B cell (primary cell): ENCODE measurements at regions not wholly inside any gene's neighbourhood (a gene's known extent, or its start where the extent isn't known, plus 50 kb on each side); places are given as distances from the start of the nearest gene placed in this dataset.

Source experiments
- ATAC-seq: fragments of 200-7000 bp; cut with Tn5 transposase; one replicate; pipeline ENCODE4 v1.10.0; 2021; ENCODE audit warnings: low read depth, mild to moderate bottlenecking, moderate number of reproducible peaks, moderate library complexity
- CTCF ChIA-PET: fragments of 350-600 bp; sonication (Branson Sonifier 250); formaldehyde crosslinking; loops from one replicate; lab custom pipeline; 2021; ENCODE audit warnings: antibody characterized with exemption, inconsistent platforms; lab: Charles Lee
- POLR2A ChIA-PET: fragments of 350-600 bp; sonication (Branson Sonifier 250); formaldehyde crosslinking; loops from one replicate; lab custom pipeline; 2021; ENCODE audit warnings: antibody characterized with exemption; lab: Charles Lee
- DNase-seq: peaks from one replicate; pipeline ENCODE4 v3.0.0; 2013
- H2AFZ ChIP-seq: 2 replicates; pipeline ENCODE4 v1.6.1; 2012; ENCODE audit warnings: mild to moderate bottlenecking, low read depth, low read length; ENCODE audit not compliant: insufficient read depth, poor library complexity, severe bottlenecking
- H3K27ac ChIP-seq, 2 donors: 1 replicate in 1 of 2; 2 replicates in 1 of 2; pipeline ENCODE4 v1.5.1; 2012 to 2013; ENCODE audit warnings: low read length in 2 of 2, mild to moderate bottlenecking in 2 of 2, moderate library complexity in 1 of 2
- H3K27me3 ChIP-seq, 4 experiments: fragments of 200-600 bp in 1 of 4; sonication (generic) in 1 of 4; replicated peaks in 1 of 4; 1 replicate in 2 of 4; 2 replicates in 2 of 4; pipeline versions ENCODE4 v1.6.1 to v1.7.0; 2013 to 2016; ENCODE audit warnings: low read length in 3 of 4, mild to moderate bottlenecking in 2 of 4, mixed read lengths in 1 of 4, moderate library complexity in 1 of 4; ENCODE audit not compliant: insufficient read depth in 4 of 4, control insufficient read depth in 3 of 4; ENCODE audit errors: control extremely low read depth in 1 of 4
- H3K36me3 ChIP-seq, 2 experiments: replicated peaks in 1 of 2; 1 replicate in 1 of 2; 2 replicates in 1 of 2; pipeline versions ENCODE4 v1.6.1 to v1.7.1; 2013; ENCODE audit warnings: low read length in 1 of 2; ENCODE audit not compliant: insufficient read depth in 2 of 2, control insufficient read depth in 1 of 2; ENCODE audit errors: control extremely low read depth in 1 of 2, extremely low read depth in 1 of 2
- H3K4me1 ChIP-seq, 2 donors: fragments of 200-600 bp in 1 of 2; sonication (generic) in 1 of 2; 1 replicate in 1 of 2; 2 replicates in 1 of 2; pipeline versions ENCODE4 v1.5.1 to v1.6.1; 2013 to 2017; ENCODE audit warnings: low read length in 2 of 2; ENCODE audit not compliant: control insufficient read depth in 2 of 2, insufficient read depth in 2 of 2
- H3K4me2 ChIP-seq: replicated peaks from 2 replicates; pipeline ENCODE3; 2012; ENCODE audit warnings: mild to moderate bottlenecking, low read depth, low read length; ENCODE audit not compliant: poor library complexity, severe bottlenecking
- H3K4me3 ChIP-seq, 5 experiments: fragments of 200-600 bp in 1 of 5; sonication (generic) in 1 of 5; 1 replicate in 3 of 5; 2 replicates in 2 of 5; pipeline versions ENCODE4 v1.5.1 to v1.7.0; 2011 to 2016; ENCODE audit warnings: low read length in 4 of 5, mild to moderate bottlenecking in 4 of 5, low read depth in 2 of 5, control low read depth in 1 of 5, moderate library complexity in 1 of 5; ENCODE audit not compliant: insufficient read depth in 1 of 5; ENCODE audit errors: control extremely low read depth in 1 of 5, extremely low read depth in 1 of 5
- H3K79me2 ChIP-seq: fragments of 200-600 bp; sonication (generic); one replicate; pipeline ENCODE4 v1.6.0; 2016; ENCODE audit warnings: low read length; ENCODE audit not compliant: control insufficient read depth, insufficient read depth
- H3K9ac ChIP-seq: fragments of 200-600 bp; sonication (generic); 2 replicates; pipeline ENCODE4 v1.6.1; 2017; ENCODE audit warnings: mild to moderate bottlenecking, low read length, moderate library complexity
- H3K9me3 ChIP-seq, 3 donors: one replicate each; pipeline versions ENCODE4 v1.6.1 to v1.7.1; 2013; ENCODE audit warnings: low read length in 2 of 3; ENCODE audit not compliant: control insufficient read depth in 2 of 3, insufficient read depth in 1 of 3; ENCODE audit errors: control extremely low read depth in 1 of 3
- H4K20me1 ChIP-seq: 2 replicates; pipeline ENCODE4 v1.6.0; 2012; ENCODE audit warnings: mild to moderate bottlenecking, low read length; ENCODE audit not compliant: insufficient read depth, control insufficient read depth, poor library complexity, severe bottlenecking
- H3K27ac Mint-ChIP-seq: one replicate; pipeline ENCODE4 v1.8.0; 2021; ENCODE audit warnings: mixed read lengths
- H3K27me3 Mint-ChIP-seq: one replicate; pipeline ENCODE4 v1.8.0; 2021; ENCODE audit warnings: mixed read lengths
- H3K4me1 Mint-ChIP-seq: one replicate; pipeline ENCODE4 v1.8.0; 2021; ENCODE audit warnings: mixed read lengths
- H3K4me3 Mint-ChIP-seq: one replicate; pipeline ENCODE4 v1.8.0; 2021; ENCODE audit warnings: mixed read lengths
- H3K9me3 Mint-ChIP-seq: one replicate; pipeline ENCODE4 v1.8.0; 2022; ENCODE audit warnings: mixed read lengths; ENCODE audit not compliant: insufficient read depth
- EZH2 ChIP-seq: IDR thresholded peaks from 2 replicates; pipeline ENCODE4 v1.6.1; 2012; ENCODE audit warnings: borderline replicate concordance, low read depth, mild to moderate bottlenecking, moderate library complexity, low read length; ENCODE audit not compliant: insufficient read depth, poor library complexity, severe bottlenecking
- WGBS: methylation state at CpG from one replicate; pipeline ENCODE4 v1.1.5; 2013; ENCODE audit warnings: missing lambda C conversion rate; ENCODE audit not compliant: insufficient coverage; 5-methylcytosine and 5-hydroxymethylcytosine counted together
- intact Hi-C: fragments of 100-400 bp; cut with micrococcal nuclease; formaldehyde crosslinking; loops from one replicate; pipeline ENCODE4 v1.10.0; 2022
- TF ChIP-seq, protein P1 (sequence below): fragments of 200-600 bp; IDR thresholded peaks from one replicate; pipeline ENCODE4 v1.8.0; 2022; ENCODE audit warnings: antibody characterized with exemption, mild to moderate bottlenecking

DNA sequence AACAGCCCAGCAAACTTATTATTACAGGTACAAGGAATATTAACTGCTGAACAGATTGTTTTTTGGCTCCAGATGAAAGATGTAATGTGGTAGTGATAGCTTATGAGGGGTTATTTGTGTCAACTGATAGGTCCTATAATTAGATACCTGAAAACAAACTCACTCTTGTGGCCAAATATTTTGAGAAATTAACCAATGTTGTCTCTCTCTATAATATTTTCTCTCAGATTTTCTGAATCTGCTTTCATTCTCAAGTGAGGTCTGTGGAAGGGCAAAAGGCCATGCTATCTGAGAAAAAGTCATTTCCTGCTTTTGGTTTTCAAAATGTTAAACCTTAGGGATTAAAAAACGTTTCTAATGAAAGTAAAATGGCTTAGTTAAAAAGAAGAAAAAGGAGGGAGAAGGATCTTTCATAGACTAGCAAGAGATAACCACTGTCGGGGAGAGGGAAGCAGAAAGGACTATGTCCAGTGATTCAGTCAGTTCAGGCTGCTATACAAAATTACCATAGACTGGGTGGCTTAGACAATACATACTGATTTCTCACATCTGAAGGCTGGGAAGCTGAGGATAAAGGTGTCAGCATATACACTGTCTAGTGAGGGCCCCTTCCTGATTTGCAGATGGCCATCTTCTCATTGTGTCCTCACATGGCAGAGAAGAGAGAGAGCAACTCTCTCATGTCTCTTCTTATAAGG, 277.5 kb upstream of the P2RY1 start:
- Histone ChIP-seq H2AFZ (no peak overlapping the region), H3K4me1 (no peaks in the 10 kb centered on the region), H3K9me3 (peaks cover 0 to 4% (median 0%) of the 10 kb centered on the region in 3 donors), H3K79me2 (no peaks in the 10 kb centered on the region), H3K27me3 (no peaks in the 10 kb centered on the region), H3K36me3 (no peaks in the 10 kb centered on the region), H3K9ac (no peak overlapping the region), H3K27ac (no peak overlapping the region), H3K4me3 (no peak overlapping the region), H4K20me1 (no peaks in the 10 kb centered on the region), H3K4me2 (no peak overlapping the region)
- ATAC-seq (no peak), DNase-seq (no peak)
- whole genome bisulfite sequencing, result no CpG with 5 or more reads among the region's 2 CpGs
- Mint-ChIP-seq H3K4me3 (no peak overlapping the region), H3K9me3 (no peaks in the 10 kb centered on the region), H3K27ac (no peak overlapping the region), H3K27me3 (no peaks in the 10 kb centered on the region), H3K4me1 (no peaks in the 10 kb centered on the region)
- intact Hi-C loops, result no loop called here
- TF ChIP-seq EZH2, result no peak
- TF ChIP-seq, protein P1, sequence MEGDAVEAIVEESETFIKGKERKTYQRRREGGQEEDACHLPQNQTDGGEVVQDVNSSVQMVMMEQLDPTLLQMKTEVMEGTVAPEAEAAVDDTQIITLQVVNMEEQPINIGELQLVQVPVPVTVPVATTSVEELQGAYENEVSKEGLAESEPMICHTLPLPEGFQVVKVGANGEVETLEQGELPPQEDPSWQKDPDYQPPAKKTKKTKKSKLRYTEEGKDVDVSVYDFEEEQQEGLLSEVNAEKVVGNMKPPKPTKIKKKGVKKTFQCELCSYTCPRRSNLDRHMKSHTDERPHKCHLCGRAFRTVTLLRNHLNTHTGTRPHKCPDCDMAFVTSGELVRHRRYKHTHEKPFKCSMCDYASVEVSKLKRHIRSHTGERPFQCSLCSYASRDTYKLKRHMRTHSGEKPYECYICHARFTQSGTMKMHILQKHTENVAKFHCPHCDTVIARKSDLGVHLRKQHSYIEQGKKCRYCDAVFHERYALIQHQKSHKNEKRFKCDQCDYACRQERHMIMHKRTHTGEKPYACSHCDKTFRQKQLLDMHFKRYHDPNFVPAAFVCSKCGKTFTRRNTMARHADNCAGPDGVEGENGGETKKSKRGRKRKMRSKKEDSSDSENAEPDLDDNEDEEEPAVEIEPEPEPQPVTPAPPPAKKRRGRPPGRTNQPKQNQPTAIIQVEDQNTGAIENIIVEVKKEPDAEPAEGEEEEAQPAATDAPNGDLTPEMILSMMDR, result no peak
- CTCF ChIA-PET, result no interaction called here
- POLR2A ChIA-PET, result no interaction called here

DNA sequence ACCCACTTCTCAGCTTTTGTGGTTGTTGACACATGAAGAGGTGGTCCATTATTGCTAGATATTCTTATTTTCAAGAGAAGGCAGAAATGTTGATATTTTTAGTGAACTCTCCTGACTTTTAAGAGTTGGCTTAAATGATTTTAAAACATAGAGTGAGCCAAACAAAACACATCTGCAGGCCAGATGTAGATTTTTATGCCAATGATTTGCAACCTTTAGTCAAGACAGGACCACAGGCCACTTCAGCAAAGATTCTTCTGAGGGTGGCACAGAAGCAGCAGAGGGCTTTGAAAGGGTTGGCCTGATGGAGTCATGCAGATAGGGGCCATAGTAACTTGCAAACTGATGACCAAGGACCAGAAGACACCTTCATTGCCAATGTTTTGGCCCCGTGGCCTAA, 276.5 kb upstream of the P2RY1 start:
- ChIA-PET CTCF (no interaction called here), POLR2A (interaction anchor here (0.7 kb wide), 1 partner anchor 563 kb away, joined by 3 read pairs; no protein-coding TSS in a partner anchor)
- no CpG with 5 or more reads among the region's 1 CpG for WGBS
- H3K9ac ChIP-seq, result no peak overlapping the region
- H3K9me3 ChIP-seq, result peaks cover 0 to 4% (median 0%) of the 10 kb centered on the region in 3 donors
- no peak for ATAC-seq
- H3K4me3 ChIP-seq, result no peak overlapping the region
- no peaks in the 10 kb centered on the region for H3K27me3 ChIP-seq
- no peak overlapping the region for H2AFZ ChIP-seq
- H3K36me3 ChIP-seq, result no peaks in the 10 kb centered on the region
- H3K4me2 ChIP-seq, result no peak overlapping the region
- Mint-ChIP-seq H3K4me3 (no peak overlapping the region), H3K27me3 (no peaks in the 10 kb centered on the region), H3K4me1 (no peaks in the 10 kb centered on the region), H3K9me3 (no peaks in the 10 kb centered on the region), H3K27ac (no peak overlapping the region)
- TF ChIP-seq, protein P1, result no peak
- TF ChIP-seq EZH2, result no peak
- no peaks in the 10 kb centered on the region for H3K4me1 ChIP-seq
- DNase-seq, result no peak
- no peak overlapping the region for H3K27ac ChIP-seq
- intact Hi-C loops, result no loop called here
- H3K79me2 ChIP-seq, result no peaks in the 10 kb centered on the region
- no peaks in the 10 kb centered on the region for H4K20me1 ChIP-seq
